GM18873 (cell line): ENCODE measurements at regions not wholly inside any gene's neighbourhood (a gene's known extent, or its start where the extent isn't known, plus 50 kb on each side); places are given as distances from the start of the nearest gene placed in this dataset.
"Not testable (repeated sequence)": the region's sequence is repeated elsewhere in the genome, so short reads cannot be mapped to it uniquely, and the experiment has no call there.

Experiments used
- ATAC-seq: cut with Tn5 transposase; IDR thresholded peaks from one replicate; pipeline ENCODE4 v1.9.1; 2021; ENCODE audit warnings: mild to moderate bottlenecking, moderate library complexity, moderate number of reproducible peaks; ENCODE audit not compliant: unreplicated experiment, low FRiP score

DNA sequence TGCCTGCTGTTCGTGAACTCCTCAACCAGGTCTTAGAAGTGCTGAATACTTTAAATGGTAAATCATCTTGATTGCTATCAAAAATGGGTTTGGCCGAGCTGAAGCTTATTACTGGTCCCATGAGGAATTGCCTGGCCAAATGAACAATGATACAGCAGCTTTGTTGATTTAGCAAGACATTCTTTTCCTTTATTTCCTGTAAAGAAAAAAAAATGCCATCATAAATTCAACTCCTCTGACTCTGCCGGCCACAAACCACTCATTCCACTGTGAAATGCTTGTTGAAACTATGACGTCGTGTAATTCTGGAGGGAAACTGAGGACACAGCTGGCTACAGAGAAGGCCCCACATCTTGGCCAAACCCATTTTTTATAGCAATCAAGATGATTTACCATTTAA lies 74.2 kb upstream of the ID2 start:
- ATAC-seq: no peak

DNA sequence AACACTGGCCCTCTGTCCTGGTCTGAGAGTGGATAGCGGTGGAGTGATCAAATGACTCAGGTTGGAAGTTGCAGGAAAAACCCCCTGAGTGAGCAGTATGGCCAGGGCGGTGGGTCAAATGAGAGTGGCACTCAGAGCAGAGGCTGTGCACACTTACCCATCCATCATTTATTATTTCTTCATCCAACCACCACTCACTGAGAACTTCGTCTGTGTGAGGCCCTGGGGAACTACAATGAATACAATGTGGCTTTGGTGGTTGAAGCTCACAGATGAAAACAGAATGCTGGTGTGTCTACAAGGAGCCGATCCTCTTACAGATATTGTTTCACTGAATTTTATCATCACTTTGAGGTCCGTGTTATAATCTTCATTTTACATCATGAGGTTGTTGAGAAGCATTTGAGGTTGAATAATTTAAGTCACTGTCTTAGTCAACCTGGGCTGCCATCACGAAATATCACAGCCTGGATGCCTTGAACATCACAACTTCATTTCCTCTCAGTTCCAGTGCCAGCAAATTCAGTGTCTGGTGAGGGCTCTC lies 73.4 kb upstream of the ID2 start:
- ATAC-seq: no peak

DNA sequence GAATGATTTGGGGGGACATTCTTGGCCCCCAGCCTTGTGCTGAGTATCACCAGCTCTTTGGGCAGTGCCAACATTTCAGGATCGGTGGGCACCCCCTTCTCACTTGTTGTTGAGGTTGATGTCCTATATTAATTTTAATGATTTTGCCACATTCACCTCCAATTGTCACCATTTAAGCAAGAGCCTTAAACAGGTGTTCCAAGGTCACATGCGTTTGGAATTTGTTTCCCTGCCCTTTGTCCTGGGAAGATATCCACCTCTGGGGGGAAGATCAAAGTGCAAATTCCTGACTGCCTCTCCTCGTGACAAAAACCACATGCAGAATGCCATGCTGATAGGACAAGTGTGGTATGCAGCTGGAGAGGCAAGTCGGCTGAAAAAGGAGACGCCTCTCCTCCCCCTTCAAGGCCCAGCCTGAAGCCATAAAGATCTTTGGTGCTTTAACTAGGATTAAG lies 72.5 kb upstream of the ID2 start:
- ATAC-seq: no peak

DNA sequence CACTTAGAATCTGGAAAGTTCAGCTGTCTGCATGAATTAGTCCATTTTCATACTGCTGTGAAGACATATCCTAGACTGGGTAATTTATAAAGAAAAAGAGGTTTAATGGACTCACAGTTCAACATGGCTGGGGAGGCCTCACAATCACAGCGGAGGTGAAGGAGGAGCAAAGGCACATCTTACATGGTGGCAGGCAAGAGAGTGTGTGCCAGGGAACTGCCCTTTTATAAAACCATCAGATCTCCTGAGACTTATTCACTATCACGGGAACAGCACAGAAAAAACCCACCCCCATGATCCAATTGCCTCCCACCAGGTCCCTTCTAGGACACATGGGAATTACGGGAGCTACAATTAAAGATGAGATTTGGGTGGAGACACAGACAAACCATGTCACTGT lies 71.1 kb upstream of the ID2 start:
- ATAC-seq: not testable (repeated sequence)

DNA sequence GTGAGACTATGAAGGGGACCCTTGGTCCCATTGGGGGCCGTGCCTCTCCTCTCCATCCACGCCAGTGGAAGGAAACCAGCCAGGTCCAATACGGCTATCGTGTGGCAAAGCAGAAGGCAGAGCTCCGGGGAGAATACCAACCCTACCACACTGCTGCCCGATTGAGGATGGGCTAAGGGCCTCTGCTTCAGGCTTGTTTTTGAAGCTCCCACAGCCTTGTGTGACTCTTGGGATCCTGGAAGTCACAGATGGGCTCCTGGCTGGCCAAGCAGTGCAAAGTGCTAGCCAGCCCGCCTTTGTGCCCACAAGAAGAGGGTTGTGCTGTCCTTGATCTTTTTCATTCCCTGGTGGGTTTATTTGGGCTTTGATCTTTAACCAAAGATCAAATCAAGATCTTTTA lies 70.6 kb upstream of the ID2 start:
- ATAC-seq: no peak

DNA sequence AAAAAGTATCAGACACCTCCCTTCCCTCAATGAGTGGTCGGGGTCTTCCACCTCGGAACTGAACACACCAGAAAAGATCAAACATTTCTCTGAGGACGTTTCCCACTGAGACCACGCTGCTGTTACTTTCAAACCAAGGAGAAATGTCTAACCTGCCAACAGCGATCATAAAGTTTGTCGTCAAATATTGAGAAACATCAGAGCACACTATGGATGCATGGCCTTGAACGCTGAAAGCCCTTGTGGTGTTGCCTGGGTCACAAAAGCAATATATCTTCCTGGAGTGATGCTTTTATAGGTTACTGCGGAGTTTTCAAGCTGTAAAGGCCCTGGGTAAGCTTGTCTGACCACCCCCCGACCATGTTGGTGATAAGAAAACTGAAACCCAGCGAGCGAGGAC lies 70.2 kb upstream of the ID2 start:
- ATAC-seq: no peak

DNA sequence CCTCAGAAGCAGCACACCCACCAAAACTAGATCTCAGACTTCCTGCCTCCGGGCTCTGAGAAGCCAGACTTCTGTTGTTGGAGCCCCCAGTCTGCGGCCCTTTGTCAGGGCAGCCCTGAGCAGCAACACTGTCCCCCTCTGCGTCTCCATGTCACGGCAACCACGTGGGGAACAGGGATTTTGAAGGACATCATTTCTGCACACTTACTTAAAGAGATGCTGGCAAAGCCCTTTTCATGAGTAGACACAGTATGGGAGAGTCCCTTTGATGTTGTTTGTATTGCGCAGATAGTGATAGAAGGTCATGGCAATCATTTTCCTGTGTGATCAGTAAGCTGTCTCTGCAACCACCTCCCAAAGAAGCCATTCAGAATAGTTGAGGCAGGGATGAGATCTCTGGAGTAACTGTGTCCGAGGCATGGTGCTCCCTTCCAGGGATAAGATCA lies 69.1 kb upstream of the ID2 start:
- no peak for ATAC-seq

DNA sequence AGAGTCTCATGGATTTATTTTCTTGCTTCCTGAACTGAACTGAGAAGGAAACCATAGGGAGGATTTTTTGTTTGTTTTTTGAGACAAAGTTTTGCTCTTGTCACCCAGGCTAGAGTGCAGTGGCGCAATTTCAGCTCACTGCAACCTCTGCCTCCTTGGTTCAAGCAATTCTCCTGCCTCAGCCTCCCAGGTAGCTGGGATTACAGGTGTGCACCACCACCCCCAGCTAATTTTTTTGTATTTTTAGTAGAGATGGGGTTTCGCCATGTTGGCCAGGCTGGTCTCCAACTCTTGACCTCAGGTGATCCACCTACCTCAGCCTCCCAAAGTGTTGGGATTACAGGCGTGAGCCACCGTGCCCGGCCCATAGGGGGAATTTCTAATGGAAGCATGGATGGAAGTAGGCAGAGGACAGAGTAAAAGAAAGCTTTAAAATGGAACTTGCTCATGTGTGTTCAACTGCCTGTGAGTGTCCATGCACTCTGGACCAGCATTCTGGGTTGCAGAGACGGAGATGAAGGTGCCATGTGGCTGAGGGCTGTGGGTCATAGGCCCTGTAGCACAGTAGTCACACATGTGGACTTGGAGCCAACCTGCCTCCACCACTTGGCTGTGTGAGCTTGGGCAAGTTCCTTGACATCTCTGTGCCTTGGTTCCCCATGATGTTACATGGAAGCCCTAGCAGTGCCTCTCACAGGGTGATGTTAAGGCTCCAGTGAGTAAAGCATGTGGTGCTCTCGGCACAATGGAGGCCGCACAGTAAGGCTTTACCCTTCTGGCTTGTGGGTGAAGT lies 68.5 kb upstream of the ID2 start:
- not testable (repeated sequence) for ATAC-seq

DNA sequence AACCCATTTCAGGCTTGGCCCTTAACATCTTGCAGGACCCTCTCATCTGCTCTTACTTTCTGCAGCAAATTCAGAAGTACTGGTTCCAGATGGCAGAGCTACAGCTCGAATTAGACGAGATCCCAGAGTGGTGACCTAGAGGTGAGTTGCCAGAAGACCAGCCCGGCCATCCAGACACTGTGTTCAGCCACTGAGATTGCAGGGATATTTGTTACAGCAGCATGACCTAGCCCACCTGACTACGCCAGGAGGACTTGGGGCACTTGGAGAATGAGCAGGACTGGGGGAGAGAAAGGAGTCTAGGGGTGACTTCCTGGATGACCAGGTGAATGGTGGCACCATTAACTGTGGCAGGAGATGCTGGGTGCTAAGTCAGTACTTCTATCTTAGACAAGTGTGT lies 67.2 kb upstream of the ID2 start:
- no peak for ATAC-seq

DNA sequence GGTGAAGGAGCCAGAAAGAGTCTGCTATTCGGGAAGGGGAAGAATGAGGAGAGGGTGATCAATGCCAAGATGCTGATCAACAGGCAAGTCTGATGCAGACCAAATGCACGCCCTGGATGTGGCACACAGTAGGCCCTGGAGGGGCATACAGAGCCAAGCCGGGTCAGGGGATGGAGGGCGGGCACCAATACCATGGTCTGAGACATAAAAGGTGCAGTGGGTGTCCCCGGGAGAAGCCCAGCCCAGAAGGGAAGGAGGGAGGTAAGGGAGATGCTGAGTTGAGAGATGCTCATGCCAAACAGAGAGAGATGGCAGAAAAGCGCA lies 66.6 kb upstream of the ID2 start:
- no peak for ATAC-seq

DNA sequence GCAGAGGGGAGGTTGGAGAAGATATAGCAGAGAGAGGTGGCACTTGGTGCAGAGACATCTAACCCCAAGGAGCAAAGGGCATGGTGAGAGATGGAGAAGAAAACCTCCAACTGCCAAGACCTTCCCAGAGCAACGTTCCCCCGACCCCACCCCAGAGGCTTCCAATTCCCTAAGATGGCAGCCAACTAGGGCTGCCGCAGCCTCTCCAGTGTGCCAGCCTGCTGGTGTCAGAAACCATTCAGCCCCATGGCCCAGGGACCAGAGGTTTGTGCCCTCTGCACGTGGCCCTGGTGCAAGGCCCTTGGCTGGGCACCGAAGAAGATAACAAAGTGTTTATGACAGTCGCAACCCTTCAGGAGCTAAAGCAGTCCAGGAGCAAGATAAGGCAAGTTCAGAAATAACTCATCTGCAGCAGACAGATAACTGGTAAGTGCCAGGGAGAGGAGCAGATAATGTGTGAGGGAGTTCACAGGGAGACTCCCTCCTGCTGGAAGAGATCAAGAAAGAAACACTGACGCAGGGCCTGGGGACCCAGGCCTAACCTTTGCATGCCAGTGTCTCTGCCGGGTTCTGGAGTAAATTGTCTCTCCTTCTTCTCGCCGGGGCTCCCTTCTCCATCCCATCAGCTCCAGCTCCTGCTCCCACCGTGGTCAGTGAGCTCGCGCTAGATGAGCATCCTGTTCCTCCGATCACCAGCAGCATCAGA lies 66.1 kb upstream of the ID2 start:
- no peak for ATAC-seq

DNA sequence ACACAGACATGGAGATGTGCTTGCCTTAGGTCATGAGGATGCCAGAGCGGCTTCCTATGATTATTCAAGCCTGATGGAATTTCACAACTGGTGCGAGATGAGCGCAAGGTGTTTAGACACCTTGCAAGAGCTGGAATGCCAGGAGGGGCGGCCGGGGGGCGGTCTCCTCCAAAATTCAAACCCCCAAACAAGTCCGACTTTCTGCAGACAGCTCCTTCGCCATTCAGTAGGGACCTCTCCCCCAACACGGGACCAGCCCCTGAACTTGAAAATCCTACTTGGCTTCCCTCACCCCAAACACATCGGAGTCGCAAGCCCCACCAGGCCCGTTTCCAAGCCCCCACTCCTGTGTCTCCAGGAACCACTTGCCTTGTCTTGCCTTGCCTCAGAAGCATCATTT lies 64.8 kb upstream of the ID2 start:
- ATAC-seq: no peak

DNA sequence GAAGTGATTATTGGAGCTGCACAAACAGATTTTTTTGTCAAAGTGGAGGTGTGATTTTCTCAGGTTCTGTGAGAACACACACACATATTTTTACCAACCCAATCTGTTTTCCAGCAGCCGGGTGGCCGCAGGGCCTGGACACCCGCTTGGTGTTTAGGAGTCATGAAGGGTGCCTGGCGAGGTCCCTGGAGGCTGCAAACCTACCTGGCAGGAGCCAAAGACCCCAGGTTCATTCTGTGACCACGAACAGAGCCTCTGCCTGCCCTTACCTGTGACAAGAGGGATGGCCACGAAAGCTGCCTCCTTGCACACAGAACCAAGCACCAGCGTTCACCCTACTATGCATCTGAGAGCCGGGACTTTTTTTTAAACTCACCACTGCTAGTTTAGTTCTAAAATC lies 64.3 kb upstream of the ID2 start:
- ATAC-seq: no peak

DNA sequence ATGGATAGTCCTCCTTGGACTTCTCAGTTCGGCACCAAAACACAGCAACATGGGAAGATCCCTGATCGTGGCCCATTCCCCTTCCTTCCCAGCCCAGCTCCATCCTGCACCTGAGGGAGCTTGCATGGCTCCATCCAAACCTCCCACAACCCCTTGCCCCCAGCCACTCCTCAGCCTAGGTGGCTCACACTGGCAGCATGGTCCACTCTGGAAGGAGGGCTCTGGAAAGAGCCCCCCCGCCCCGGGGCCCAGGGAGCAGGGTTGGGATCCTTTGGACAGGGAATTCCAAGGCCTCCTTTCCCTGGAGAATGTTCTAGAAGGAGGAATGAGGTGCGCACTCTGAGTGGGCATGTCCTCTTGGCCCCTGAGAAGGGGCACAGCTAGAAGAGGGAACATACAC lies 62.8 kb upstream of the ID2 start:
- no peak for ATAC-seq

DNA sequence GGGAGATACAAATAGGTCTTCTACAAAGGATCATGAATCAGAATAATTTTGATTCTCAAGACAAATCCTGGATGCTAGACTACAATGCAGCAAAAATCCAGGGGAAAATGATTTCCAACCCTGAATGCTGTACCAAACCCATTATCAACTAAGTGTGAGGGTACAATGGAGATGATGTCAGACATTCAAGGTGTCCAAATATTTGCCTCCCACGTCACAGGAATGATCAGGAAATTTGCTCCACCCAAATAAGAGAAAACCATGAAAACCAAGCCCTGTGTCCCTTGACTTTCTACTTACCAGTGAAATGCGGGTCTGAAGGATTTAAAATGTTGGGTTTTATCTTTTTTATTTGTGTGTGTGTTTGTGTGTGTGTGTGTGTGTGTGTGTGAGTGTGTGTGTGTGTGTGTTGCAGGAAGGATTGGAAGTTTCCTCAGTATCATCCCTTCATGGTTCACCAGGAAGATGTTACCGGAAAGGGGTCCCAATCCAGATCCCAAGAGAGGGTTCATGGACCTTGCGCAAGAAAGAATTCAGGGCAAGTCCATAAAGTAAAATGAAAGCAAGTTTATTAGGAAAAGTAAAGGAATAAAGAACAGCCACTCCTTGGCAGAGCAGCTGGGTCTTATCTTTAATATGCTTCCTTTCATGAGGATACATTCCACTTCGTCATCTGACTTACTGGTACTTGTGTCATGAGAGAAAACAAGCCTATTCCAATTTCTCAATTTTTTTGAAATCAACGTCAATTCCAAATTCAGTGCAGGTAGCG lies 61.1 kb upstream of the ID2 start:
- no peak for ATAC-seq

DNA sequence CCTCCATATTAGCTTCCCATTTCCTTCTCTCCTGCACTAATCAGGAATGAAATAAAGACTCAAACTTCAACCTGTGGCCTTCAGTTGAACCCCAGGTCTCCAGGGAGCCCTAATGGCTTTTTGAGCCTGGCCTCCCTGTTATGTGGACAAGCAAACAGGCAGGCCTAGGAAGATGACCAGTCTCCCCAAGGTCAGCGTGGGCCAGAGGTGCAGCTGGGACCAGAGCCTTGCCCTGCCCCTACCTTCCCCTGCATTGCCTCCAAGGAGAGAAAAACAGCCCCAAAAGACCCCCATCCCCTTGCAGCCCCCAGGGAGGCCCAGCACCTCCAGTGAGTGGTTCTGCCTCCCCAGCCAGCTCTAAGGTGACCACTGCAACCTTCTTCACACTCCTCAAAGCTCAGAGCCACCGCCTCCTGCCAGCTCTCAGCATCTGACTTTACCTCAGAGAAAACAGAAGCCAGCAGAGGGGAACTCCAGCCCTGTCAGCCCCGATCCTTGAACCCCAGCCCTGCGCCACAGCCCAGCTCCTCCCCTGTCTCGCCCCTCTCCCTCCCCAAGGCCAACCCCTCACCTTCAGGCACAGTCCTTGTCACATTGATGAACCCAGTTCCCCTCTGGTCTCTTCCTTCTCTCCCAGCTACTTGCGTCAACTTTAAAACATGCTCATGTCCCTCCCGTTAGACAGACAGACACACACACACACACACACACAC lies 59.5 kb upstream of the ID2 start:
- no peak for ATAC-seq

DNA sequence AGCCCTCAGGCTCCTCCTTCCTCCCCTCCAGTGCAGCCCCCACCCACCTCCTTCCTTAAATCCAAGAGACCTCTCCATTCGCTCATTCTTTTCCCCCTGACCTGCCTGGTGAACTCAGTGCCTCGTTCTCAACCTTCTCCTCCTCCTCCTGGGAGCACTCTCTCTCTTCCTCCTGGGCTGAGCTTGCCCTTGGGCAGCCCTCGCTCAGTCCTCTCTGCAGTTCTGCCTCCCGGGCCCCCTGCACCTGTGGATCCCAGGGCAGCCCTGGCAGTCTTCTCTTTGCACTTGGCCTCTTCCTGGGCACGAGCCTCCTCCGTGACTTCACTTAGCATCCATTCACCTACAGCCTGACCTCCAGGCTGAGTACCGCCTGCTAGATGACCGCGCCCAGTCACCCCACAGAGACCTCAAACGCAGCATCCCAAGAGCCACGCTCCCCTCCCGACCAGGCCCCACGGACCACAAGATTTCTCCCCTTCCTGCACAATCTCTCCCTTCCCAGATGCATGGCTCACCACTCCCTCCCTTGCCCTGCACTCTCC lies 58.9 kb upstream of the ID2 start:
- no peak for ATAC-seq

DNA sequence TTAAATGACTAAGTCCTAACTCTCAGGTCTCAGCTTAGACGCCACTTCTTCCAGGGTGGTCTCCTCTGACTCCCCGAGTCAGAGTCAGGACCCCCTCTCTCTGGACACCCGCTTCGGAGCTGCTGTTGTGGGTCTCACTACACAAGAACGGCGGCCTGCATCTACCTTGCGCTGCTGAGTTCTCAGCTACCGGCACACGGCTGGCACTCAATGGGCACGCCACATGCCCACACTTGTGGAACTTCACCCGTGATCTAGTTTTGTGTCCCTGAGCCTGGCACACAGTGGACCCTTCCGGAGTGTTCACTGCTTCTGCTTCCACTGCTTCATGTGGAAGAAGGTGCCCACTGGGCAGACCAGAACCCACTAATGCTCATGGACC lies 58.3 kb upstream of the ID2 start:
- ATAC-seq: no peak

DNA sequence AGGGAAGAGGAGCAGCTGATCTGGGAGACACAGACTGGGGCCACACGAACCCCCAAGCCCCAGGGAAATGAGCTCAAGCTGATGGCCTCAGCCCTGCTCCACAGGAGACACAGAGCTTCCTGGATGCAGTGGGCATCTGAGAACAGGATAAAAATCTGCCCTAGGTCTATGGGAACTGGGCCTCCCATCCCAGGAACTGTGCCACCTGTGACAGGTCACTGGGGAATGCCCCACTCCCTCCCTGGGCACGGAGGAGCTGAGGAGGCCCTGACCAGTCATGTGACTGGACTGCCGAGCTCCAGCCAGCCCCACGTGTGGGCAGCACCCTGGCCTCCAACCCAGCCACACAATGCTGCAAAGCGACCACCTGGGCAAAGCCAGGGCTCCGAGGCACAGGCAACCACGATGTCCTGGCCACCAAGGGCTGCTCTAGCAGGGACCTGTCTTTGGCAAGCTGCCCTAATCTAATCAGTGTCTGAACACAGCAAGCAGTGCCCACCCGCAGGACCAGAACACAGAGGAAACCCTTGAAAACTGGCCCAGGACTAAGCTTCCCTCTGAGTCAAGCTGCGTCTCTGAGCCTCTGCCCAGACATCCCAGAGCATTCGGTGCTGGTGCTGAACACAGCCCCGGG lies 57.8 kb upstream of the ID2 start:
- no peak for ATAC-seq

DNA sequence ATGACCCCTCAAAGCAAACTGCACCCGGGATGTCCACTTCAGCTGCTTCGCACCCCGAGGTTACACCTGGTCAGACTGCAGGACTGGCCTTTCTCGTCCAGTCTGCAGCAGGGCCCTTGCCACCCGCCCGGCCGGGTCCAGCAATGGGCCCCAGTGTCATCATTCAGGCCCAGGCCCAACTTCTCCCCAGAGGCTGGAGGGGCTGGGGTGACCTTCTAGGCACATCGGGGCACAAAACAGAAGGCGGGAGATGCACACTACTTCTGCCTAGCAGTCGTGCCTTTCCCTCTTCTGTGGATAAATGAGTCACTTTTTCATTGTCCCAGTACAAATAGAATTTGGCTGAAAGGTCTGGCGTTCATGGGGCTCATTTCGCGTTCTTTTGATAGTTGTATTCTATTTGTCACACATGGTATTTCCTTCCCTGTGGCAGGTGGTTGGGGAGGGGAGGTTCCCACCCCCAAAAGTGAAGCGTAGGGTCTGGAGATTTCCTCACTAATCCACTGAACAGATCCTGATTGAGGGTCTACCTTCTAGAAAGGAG lies 56.9 kb upstream of the ID2 start:
- ATAC-seq: no peak
